ENCODE measurements at regions not wholly inside any gene's neighbourhood (a gene's known extent, or its start where the extent isn't known, plus 50 kb on each side); places are given as distances from the start of the nearest gene placed in this dataset.

GRCh38 chr4:162700358-162700757, 466.3 kb downstream of the NAF1 start:
- no peaks in the 10 kb centered on the region; the same call in 2 of the 3 replicates for H3K9me3 Mint-ChIP-seq
- Histone ChIP-seq H3K9me2 (ENCODE audit: insufficient read depth) (peaks cover 3% of the 10 kb centered on the region; the same call in 1 of the 2 replicates), H4K20me1 (replicated peaks; ENCODE audit: insufficient read depth) (no peaks in the 10 kb centered on the region), H3K4me3 (no peak overlapping the region), H3K4me2 (no peak overlapping the region), H3K36me3 (ENCODE audit: insufficient read depth) (no peaks in the 10 kb centered on the region), H3K27me3 (ENCODE audit: insufficient read depth) (no peaks in the 10 kb centered on the region), H3K27ac (ENCODE audit: low read depth) (no peak overlapping the region), H3K79me2 (replicated peaks; ENCODE audit: insufficient read depth) (no peaks in the 10 kb centered on the region), H3K4me1 (ENCODE audit: insufficient read depth) (no peaks in the 10 kb centered on the region), H3F3A (replicated peaks; ENCODE audit: low read depth) (no peaks in the 10 kb centered on the region), H2AFZ (no peak overlapping the region)
- no peak overlapping the region for H3K27ac Mint-ChIP-seq
- ATAC-seq (no peak), DNase-seq (ENCODE audit: low spot score) (no peak)
- no peak overlapping the region for H3K4me3 Mint-ChIP-seq
- H3K4me1 Mint-ChIP-seq = no peaks in the 10 kb centered on the region
- TF ChIP-seq EZH2phosphoT487 (IDR thresholded peaks at IDR 0.05; ENCODE audit: unreplicated experiment) = no peak
- TF ChIP-seq CTCF (conservative IDR thresholded peaks at IDR 0.05; ENCODE audit: low read depth in 2 of 2) = no peak
- no peaks in the 10 kb centered on the region for H3K36me3 Mint-ChIP-seq (ENCODE audit: low read depth)
- peaks cover 4% of the 10 kb centered on the region for H3K27me3 Mint-ChIP-seq (ENCODE audit: insufficient read depth, low read depth, poor library complexity)

GRCh38 chr4:162699629-162700028, 467.1 kb downstream of the NAF1 start:
- H3F3A ChIP-seq (replicated peaks; ENCODE audit: low read depth) = no peaks in the 10 kb centered on the region
- H2AFZ ChIP-seq = no peak overlapping the region
- no peaks in the 10 kb centered on the region for H3K36me3 ChIP-seq (ENCODE audit: insufficient read depth)
- no peaks in the 10 kb centered on the region; the same call in 2 of the 3 replicates for H3K9me3 Mint-ChIP-seq
- no peak overlapping the region for H3K27ac ChIP-seq (ENCODE audit: low read depth)
- H3K4me3 Mint-ChIP-seq = no peak overlapping the region
- no peaks in the 10 kb centered on the region for H3K27me3 ChIP-seq (ENCODE audit: insufficient read depth)
- no peak for ATAC-seq
- no peaks in the 10 kb centered on the region for H3K4me1 Mint-ChIP-seq
- no peak for DNase-seq (ENCODE audit: low spot score)
- H3K4me3 ChIP-seq = no peak overlapping the region
- no peaks in the 10 kb centered on the region for H3K79me2 ChIP-seq (replicated peaks; ENCODE audit: insufficient read depth)
- no peaks in the 10 kb centered on the region for H4K20me1 ChIP-seq (replicated peaks; ENCODE audit: insufficient read depth)
- no peak overlapping the region for H3K4me2 ChIP-seq
- H3K27ac Mint-ChIP-seq = no peak overlapping the region
- H3K9me2 ChIP-seq (ENCODE audit: insufficient read depth) = peaks cover 3% of the 10 kb centered on the region; the same call in 1 of the 2 replicates
- no peaks in the 10 kb centered on the region for H3K4me1 ChIP-seq (ENCODE audit: insufficient read depth)
- H3K27me3 Mint-ChIP-seq (ENCODE audit: insufficient read depth, low read depth, poor library complexity) = peaks cover 4% of the 10 kb centered on the region
- H3K36me3 Mint-ChIP-seq (ENCODE audit: low read depth) = no peaks in the 10 kb centered on the region
- TF ChIP-seq STAT1 (IDR thresholded peaks at IDR 0.05; ENCODE audit: unreplicated experiment) (no peak), NANOG (IDR thresholded peaks at IDR 0.05; ENCODE audit: borderline replicate concordance) (no peak), REST (IDR thresholded peaks at IDR 0.05; ENCODE audit: unreplicated experiment) (no peak), CREB1 (CRISPR knock-in tag; IDR thresholded peaks at IDR 0.05; ENCODE audit: low read depth) (no peak), ZNF114 (CRISPR knock-in tag; IDR thresholded peaks at IDR 0.05) (no peak), EZH2 (IDR thresholded peaks at IDR 0.05; ENCODE audit: low read depth, unreplicated experiment) (no peak), JUNB (IDR thresholded peaks at IDR 0.05; ENCODE audit: unreplicated experiment) (no peak), ZNF462 (CRISPR knock-in tag; IDR thresholded peaks at IDR 0.05) (no peak), ZNF331 (CRISPR knock-in tag; IDR thresholded peaks at IDR 0.05; ENCODE audit: low read depth) (no peak), POLR2AphosphoS5 (IDR thresholded peaks at IDR 0.05; ENCODE audit: low read depth) (no peak), EZH2phosphoT487 (IDR thresholded peaks at IDR 0.05; ENCODE audit: unreplicated experiment) (no peak)
